ENCODE measurements at regions not wholly inside any gene's neighbourhood (a gene's known extent, or its start where the extent isn't known, plus 50 kb on each side); places are given as distances from the start of the nearest gene placed in this dataset.
A peak's percentile ranks its signal among the peaks of the same experiment; 100 is the strongest.

- Histone ChIP-seq H3K9me3 (no peaks in the 10 kb centered on the region), H3K4me1 (no peaks in the 10 kb centered on the region), H3K4me2 (no peak overlapping the region), H3K27ac (no peak overlapping the region), H3K4me3 (no peak overlapping the region)
- DNase-seq (ENCODE audit: low read depth in 1 of 2, low spot score in 1 of 2) (no peak), FAIRE-seq (no peak), ATAC-seq (no peak)
- ChIA-PET POLR2A (no interaction called here), CTCF (interaction anchor here (0.5 kb wide), 1 partner anchor 35 kb away, joined by 3 read pairs; no protein-coding TSS in a partner anchor)
- WGBS (ENCODE audit: missing lambda C conversion rate) = 2% methylated on average over 4 of the region's 4 CpGs
- TF ChIP-seq SMC3 (IDR thresholded peaks at IDR 0.05) = no peak
- no peak for TF ChIP-seq HES2 (IDR thresholded peaks at IDR 0.05)
Observed at GRCh38 chrX:25941559-25942250, 196.4 kb upstream of the MAGEB18 start.

- ATAC-seq (no peak), DNase-seq (ENCODE audit: low read depth in 1 of 2, low spot score in 1 of 2) (peak in 1 of 2 experiments; percentile 10), FAIRE-seq (no peak)
- H3K27ac ChIP-seq = no peak overlapping the region
- H3K4me1 ChIP-seq = no peaks in the 10 kb centered on the region
- no peak overlapping the region for H3K4me3 ChIP-seq
- POLR2A ChIA-PET = no interaction called here
- no peaks in the 10 kb centered on the region for H3K9me3 ChIP-seq
- 0 out of 5 replicates have a peak, but pooled peaks of 1 of the 2 experiments have one; percentile 18 for TF ChIP-seq RAD21 (conservative IDR thresholded peaks at IDR 0.05 in 1 of 2, IDR thresholded peaks at IDR 0.05 in 1 of 2)
- no peak for TF ChIP-seq GATA3 (IDR thresholded peaks at IDR 0.05; ENCODE audit: borderline replicate concordance)
- no peak overlapping the region for H3K4me2 ChIP-seq
- WGBS (ENCODE audit: missing lambda C conversion rate) = 10% methylated on average over 9 of the region's 12 CpGs
- CTCF ChIA-PET = no interaction called here
Observed at GRCh38 chrX:25968920-25969319, 169.2 kb upstream of the MAGEB18 start.

- Histone ChIP-seq H3K27ac (no peak overlapping the region), H3K4me2 (no peak overlapping the region), H3K9me3 (no peaks in the 10 kb centered on the region), H3K4me1 (no peaks in the 10 kb centered on the region), H3K4me3 (no peak overlapping the region)
- CTCF ChIA-PET = no interaction called here
- WGBS (ENCODE audit: missing lambda C conversion rate) = 0% methylated on average over 1 of the region's 10 CpGs
- POLR2A ChIA-PET = no interaction called here
- ATAC-seq (no peak), DNase-seq (ENCODE audit: low read depth in 1 of 2, low spot score in 1 of 2) (no peak), FAIRE-seq (no peak)
- TF ChIP-seq ELK1 (IDR thresholded peaks at IDR 0.05; ENCODE audit: low read depth, low read length) (no peak), CBX8 (IDR thresholded peaks at IDR 0.05) (no peak), HOXB13 (CRISPR knock-in tag; IDR thresholded peaks at IDR 0.05; ENCODE audit: low read depth) (no peak), EHF (CRISPR knock-in tag; IDR thresholded peaks at IDR 0.05) (no peak), ZNF302 (CRISPR knock-in tag; IDR thresholded peaks at IDR 0.05) (no peak)
- TF ChIP-seq, protein P1, sequence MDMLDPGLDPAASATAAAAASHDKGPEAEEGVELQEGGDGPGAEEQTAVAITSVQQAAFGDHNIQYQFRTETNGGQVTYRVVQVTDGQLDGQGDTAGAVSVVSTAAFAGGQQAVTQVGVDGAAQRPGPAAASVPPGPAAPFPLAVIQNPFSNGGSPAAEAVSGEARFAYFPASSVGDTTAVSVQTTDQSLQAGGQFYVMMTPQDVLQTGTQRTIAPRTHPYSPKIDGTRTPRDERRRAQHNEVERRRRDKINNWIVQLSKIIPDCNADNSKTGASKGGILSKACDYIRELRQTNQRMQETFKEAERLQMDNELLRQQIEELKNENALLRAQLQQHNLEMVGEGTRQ (IDR thresholded peaks at IDR 0.05) = no peak
- TF ChIP-seq, protein P2, sequence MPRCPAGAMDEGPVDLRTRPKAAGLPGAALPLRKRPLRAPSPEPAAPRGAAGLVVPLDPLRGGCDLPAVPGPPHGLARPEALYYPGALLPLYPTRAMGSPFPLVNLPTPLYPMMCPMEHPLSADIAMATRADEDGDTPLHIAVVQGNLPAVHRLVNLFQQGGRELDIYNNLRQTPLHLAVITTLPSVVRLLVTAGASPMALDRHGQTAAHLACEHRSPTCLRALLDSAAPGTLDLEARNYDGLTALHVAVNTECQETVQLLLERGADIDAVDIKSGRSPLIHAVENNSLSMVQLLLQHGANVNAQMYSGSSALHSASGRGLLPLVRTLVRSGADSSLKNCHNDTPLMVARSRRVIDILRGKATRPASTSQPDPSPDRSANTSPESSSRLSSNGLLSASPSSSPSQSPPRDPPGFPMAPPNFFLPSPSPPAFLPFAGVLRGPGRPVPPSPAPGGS (IDR thresholded peaks at IDR 0.05) = no peak
- TF ChIP-seq, protein P3, sequence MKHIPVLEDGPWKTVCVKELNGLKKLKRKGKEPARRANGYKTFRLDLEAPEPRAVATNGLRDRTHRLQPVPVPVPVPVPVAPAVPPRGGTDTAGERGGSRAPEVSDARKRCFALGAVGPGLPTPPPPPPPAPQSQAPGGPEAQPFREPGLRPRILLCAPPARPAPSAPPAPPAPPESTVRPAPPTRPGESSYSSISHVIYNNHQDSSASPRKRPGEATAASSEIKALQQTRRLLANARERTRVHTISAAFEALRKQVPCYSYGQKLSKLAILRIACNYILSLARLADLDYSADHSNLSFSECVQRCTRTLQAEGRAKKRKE (CRISPR knock-in tag; IDR thresholded peaks at IDR 0.05; ENCODE audit: low read depth) = no peak
Observed at GRCh38 chrX:25976683-25977310, 161.3 kb upstream of the MAGEB18 start.

DNA sequence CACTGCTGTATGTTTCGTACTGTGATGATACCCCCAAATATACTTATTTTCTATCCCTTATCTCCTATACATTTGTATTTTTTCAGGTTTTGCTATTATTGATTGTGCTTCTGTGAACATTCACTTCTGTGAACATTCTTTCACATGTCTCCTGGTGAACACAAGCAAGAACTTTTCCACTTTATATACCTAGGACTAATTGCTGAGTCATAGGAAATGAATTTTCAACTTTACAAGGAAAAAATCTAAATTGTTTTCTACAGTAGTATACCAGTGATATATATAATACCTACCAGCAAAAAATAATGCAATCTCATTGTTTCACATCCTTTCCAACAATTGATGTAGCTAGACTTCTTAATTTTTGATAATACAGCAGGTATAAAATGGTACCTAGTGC, 139.5 kb upstream of the MAGEB18 start:
- no peak for DNase-seq (ENCODE audit: low read depth in 1 of 2, low spot score in 1 of 2)
- H3K4me2 ChIP-seq = no peak overlapping the region
- no peak for FAIRE-seq
- no peaks in the 10 kb centered on the region for H3K9me3 ChIP-seq
- H3K4me3 ChIP-seq = no peak overlapping the region
- ChIA-PET CTCF (no interaction called here), POLR2A (no interaction called here)
- no peak for ATAC-seq
- H3K4me1 ChIP-seq = no peaks in the 10 kb centered on the region
- TF ChIP-seq MAFK (IDR thresholded peaks at IDR 0.05; ENCODE audit: partially characterized antibody) = peak; percentile 56
- TF ChIP-seq KDM5A (IDR thresholded peaks at IDR 0.05) = no peak
- 0 out of 2 replicates have a peak, but pooled peaks have one; percentile 25 for TF ChIP-seq NFE2L2 (conservative IDR thresholded peaks at IDR 0.05; ENCODE audit: low read length)
- 11% methylated on average over 1 of the region's 1 CpG for WGBS (ENCODE audit: missing lambda C conversion rate)
- no peak overlapping the region for H3K27ac ChIP-seq
